GM19035 (cell line): ENCODE measurements at regions not wholly inside any gene's neighbourhood (a gene's known extent, or its start where the extent isn't known, plus 50 kb on each side); places are given as distances from the start of the nearest gene placed in this dataset.

ENCODE experiments used
- ATAC-seq: cut with Tn5 transposase; IDR thresholded peaks from one replicate; pipeline ENCODE4 v1.9.1; 2021; ENCODE audit not compliant: unreplicated experiment

- no peak for ATAC-seq
Observed at GRCh38 chr12:42774238-42774637, 184.7 kb upstream of the PRICKLE1 start.

GRCh38 chr12:42770261-42770660 lies 180.7 kb upstream of the PRICKLE1 start:
- no peak for ATAC-seq

- no peak for ATAC-seq
Observed at GRCh38 chr12:42769455-42769854, 179.9 kb upstream of the PRICKLE1 start.

GRCh38 chr12:42767998-42768397 lies 178.5 kb upstream of the PRICKLE1 start:
- no peak for ATAC-seq

GRCh38 chr12:42767326-42767954 lies 177.9 kb upstream of the PRICKLE1 start:
- ATAC-seq = no peak

GRCh38 chr12:42766754-42767153 lies 177.2 kb upstream of the PRICKLE1 start:
- ATAC-seq = no peak

GRCh38 chr12:42766026-42766425 lies 176.5 kb upstream of the PRICKLE1 start:
- ATAC-seq = no peak

GRCh38 chr12:42763682-42764081 lies 174.1 kb upstream of the PRICKLE1 start:
- no peak for ATAC-seq

- ATAC-seq = no peak
Observed at GRCh38 chr12:42762395-42762925, 172.9 kb upstream of the PRICKLE1 start.

- ATAC-seq = no peak
Observed at GRCh38 chr12:42761601-42762350, 172.2 kb upstream of the PRICKLE1 start.

- ATAC-seq = no peak
Observed at GRCh38 chr12:42761086-42761485, 171.5 kb upstream of the PRICKLE1 start.

- ATAC-seq = no peak
Observed at GRCh38 chr12:42760550-42760949, 171.0 kb upstream of the PRICKLE1 start.

- ATAC-seq = no peak
Observed at GRCh38 chr12:42759622-42760273, 170.2 kb upstream of the PRICKLE1 start.

- no peak for ATAC-seq
Observed at GRCh38 chr12:42758806-42759205, 169.3 kb upstream of the PRICKLE1 start.

GRCh38 chr12:42757624-42758119 lies 168.1 kb upstream of the PRICKLE1 start:
- no peak for ATAC-seq

GRCh38 chr12:42756841-42757623 lies 167.5 kb upstream of the PRICKLE1 start:
- no peak for ATAC-seq

GRCh38 chr12:42750356-42750755 lies 160.8 kb upstream of the PRICKLE1 start:
- ATAC-seq = no peak

GRCh38 chr12:42749239-42749638 lies 159.7 kb upstream of the PRICKLE1 start:
- no peak for ATAC-seq

GRCh38 chr12:42744539-42745182 lies 155.1 kb upstream of the PRICKLE1 start:
- no peak for ATAC-seq

GRCh38 chr12:42742716-42743115 lies 153.2 kb upstream of the PRICKLE1 start:
- no peak for ATAC-seq
